Stimulated activated CD4-positive, alpha-beta T cell treated with anti-CD3 and anti-CD28 coated beads, Interleukin-12 subunit alpha, Interleukin-12 subunit beta, amount 100 ng/mL, for 48 hours (primary cell): ENCODE measurements at regions not wholly inside any gene's neighbourhood (a gene's known extent, or its start where the extent isn't known, plus 50 kb on each side); places are given as distances from the start of the nearest gene placed in this dataset.

Experiments used
- DNase-seq, 3 donors: peaks; one replicate each; pipeline ENCODE4 v3.0.0-alpha.2; 2020; ENCODE audit warnings: low read depth in 2 of 3, low spot score in 1 of 3

DNA sequence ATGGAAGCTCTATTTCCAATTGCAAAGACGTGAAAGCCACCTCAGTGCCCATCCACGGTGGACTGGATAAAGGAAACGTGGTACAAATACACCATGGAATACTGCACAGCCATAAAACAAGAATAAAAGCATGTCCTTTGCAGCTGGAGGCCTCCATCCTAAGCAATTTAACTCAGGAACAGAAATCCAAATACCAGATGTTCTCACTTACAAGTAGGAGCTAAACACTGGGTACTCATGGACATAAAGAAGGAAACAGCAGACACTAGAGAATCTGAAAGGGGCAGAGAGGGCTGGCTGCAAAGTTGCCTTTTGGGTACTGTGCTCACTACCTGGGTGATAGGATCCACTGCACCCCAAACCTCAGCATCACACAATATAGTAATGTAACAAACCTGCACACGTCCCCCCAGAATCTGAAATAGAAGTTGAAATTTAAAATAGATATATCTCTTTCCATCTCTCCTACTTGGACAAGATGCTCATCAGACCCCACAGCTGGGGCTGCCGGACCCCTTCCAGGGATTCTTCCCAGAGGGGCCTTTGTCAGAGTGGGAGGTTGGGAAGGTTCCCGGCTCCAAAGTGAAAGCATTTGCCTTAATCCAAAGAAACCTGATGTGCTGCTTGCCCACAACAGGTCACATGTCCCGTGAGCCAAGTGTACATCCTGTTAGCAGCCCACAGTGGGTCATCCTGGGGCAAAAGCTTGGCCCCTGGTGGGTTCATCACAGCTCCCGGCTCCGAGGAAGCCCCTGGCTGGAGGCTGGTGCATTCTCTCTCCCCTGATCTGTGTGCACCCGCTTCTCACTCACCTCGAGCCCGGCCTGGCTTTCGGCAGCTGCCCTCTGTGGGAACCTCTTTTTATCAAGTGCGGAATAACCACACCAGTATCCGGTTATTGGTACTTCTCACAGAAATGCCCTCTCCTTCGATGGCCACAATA is 172.3 kb upstream of the PPP2R2D start:
- no peak for DNase-seq

DNA sequence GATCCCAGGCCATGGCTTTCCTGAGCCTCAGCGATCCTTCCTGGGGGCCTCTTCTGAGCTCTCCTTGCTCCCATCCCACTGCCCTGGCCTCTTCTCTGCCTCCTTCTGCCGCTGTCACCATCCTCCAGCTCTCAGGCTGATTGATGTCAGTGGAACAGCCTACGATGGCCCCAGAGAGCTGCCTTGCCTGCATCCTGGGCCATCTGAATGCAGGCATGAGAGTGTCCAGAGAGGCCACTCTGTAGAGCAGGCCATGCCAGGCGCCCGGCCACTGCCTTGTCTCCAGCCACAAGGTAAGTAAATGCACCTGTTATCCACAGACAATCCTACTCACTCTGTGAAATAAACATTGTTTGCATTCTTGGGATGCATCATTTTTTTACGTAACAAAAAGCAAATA is 171.4 kb upstream of the PPP2R2D start:
- DNase-seq = no peak

DNA sequence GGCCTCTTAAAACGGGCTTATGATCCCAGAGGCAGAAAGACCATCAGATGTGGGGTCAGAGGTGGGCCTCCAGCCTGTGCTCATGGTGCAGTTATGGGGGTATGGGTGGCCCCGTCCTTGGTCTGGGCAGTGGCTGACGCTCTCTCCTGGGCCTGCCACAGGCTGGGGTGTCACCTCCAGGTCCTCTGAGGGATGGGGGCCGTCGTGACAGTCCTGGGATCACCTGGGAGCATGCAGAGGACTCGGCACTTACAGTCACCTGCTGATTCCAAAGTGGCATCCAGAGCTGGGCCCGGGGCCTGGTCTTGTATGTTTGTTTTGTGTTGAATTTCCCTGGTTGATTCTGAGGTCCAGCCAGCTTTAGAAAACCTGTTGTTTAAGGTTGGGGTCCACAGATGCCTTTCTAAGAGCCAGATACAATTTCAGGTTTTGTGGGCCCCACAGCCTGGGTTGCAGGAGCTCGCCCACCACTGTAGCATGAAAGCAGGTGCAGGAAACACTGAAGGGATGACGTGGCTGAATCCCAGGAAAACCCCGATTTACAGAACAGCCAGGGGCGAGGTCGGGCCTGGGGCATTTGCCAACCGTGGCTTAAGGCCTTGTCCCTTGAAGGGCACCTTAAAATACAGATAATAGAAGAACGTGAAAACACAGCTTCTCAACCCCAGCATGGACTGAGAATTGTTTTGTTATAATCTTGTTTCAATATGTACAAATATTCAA is 170.7 kb upstream of the PPP2R2D start:
- DNase-seq = no peak

DNA sequence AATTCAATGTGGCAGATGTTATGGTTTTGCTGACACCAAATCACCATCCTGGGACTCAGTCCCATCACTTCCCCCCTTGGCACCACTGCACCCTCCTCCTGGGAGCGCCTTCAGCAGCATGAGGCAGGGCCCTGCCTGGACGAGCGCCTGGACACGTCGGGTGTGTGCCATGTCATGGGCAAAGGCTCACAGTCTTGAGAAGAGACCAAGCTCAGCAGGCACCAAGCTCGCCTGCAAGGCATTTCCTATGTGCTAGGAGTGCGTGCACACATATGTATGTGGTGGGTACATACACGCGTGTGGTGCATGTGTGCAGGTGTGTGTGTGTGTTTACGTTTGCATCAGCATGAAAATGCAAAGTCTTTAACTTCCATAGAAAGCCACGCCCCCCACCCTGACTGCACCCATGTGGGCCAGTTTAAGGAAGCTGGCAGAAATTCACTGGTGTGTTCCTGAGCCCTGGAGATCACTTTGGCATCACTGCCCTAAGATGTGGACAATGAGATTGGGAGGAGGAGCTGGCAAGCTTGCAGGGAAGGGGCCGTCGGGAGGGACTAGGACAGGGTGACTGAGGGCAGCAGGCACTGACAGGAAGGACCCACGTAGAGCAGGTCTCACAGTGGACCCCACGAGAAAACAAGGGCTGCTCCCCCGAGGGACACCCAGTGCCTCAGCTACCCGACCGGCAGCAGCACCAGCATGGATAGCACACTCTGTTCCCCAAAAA is 169.9 kb upstream of the PPP2R2D start:
- no peak for DNase-seq

DNA sequence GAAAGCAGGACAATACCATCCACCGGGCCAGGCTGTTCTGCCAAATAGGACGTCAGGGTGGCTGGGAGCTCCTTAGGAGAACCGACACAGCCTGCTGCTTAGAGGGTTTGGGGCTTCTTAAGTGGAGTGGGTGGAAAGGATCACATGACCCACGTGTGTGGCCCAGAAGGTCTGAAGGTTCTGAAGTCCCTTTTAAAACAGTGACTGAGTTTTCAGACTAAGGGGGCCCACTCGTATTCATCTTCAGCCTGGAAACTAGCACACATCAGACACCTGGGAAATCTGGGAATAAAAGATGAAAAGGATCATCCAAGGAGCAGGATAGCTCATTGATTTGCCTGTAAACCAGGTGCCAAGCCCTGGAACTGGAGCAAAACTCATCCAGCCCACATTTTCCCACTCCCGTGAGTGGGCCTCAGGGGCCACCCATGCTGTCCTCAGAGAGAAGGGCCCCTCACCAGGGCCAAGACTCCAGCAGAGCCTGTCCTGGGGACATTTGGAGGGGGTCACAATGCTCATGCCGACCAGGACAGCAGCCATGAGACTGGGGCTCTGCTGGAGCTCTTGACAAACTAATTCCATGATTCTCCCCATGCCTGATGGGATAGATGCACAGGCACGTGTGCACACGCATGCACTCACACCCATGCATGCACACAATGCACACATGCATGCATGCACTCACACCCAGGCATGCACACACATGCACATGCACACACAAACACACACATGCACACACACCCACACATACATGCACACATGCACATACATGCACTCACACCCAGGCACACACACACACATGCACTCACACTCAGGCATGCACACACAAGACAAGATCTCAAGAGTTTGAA is 168.8 kb upstream of the PPP2R2D start:
- DNase-seq = no peak

DNA sequence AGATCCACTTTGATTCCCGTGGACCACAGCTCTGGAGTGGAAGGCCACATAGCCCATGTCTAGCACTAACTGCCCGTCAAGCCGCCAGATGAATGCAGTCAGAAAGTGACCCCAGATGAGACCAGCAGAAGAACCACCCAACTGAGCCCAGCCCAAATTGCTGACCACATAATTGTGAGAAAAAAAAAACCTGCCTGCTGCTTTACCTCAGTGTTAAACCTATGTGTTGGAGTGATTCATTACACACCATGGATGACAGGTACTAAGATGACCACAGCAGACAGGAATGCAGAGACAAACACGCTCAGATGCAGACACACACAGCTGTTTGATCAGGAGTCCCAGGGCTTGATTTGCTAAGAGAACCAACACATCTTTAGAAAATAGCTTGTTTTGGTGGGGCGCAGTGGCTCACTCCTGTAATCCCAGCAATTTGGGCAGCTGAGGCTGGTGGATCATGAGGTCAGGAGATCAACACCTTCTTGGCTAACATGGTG is 168.1 kb upstream of the PPP2R2D start:
- no peak for DNase-seq

DNA sequence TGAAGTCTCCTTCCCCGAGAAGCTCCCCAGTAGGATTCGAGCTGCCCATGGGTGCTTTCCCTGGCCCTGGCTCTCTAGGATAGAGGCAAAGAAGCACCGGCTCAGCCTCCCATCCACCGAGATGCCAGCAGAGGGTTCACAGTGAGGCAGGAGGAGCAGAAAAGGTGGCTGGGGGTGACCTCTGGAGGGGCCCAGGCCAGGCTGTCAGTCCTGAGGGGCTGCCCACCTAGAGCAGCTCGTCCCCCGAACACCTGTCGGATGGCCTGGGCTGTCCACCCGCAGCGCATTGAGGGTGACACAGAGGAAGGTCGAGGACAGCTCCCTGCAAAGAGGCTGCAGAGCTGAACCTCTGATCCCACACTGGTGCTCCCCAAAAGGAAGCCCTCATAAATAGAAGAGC is 167.2 kb upstream of the PPP2R2D start:
- no peak for DNase-seq

DNA sequence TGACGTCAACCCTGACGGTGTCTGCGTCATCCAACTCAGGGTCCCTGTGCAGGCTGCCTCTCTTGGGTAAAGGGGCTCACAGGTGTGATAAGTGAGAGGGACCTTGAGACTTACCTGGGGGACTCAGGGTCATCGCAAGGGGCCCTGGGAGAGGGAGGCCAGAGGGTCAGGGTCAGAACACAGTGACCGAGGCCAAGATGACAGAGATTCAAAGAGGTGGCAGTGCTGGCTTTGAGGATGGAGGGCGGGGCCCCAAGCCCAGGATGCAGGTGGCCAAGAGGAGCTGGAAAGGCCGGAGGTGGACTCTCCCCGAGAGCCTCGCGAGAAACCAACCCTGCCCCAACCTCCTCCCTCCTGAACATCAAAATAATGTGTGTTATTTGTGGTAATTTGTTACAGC is 165.2 kb upstream of the PPP2R2D start:
- DNase-seq = no peak

DNA sequence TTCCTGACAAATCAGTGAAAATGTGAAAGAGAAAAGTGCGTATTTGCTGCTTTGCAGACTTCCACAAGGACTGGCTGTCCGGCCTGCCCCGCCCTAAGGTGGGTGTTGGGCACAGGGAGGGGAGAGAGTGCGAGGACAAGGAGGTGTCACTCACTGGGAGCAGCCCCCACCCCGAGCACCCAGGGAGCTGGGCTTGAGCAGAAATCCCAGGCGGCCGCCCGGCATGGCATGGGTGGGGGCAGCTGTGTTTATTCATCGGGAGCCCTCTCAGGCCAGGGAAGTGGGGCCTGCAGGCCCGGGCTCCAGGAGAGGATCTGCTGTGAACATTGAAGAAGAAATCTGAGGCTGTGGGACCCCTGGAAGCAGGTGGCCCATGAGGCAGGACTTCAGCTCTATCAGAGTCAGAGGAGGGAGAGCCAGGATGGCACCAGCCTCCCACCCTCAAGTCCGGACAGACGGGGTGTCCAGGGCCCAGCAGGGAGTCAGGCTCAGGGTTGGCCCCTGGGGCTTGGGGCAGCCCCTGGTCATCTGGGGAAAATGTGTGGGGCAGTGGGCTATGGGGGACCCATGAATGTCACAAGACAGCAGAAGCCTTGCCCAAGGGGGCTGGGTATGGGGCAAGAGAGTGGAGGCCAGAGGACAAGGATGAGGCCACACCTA is 164.4 kb upstream of the PPP2R2D start:
- no peak for DNase-seq

DNA sequence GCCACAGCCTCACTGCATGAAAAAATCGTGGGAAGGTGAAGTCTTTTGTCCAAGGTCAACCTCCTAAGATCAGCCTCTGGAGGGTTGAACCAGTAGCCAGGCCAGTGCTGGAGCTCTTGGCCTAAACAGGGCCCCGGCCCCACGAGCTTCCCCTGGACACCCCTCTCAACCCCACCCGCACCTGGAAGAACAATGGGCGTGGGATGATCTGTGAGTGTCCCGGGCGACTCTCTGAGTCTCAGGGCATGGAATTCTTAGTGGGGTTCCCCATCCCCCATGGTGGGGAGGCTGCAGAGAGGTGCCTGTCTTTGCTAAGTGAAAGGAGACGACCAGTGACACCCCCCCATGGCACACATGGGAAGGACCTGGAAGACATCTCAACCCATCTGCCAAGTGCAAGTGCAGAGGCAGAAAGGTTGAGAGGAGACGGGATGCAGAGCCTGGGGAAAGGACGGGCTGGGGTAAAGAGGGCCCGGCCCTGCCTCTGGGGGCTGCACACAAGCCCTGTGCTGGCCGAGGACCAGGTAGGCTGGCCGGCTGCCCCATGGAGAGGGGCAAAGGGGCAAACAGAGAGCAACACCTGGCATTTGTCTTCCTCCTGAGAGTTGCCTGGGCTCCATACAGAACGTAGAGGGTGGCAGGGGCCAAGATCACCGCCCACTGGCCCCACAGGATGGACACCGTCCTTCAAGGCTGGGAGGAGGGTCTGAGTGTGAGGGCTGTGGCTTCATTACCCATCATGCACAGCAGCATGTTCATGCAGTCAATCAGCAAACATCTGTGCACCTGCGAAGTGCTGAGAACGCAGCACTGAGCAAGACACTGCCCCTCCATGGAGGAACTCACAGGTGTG is 163.0 kb upstream of the PPP2R2D start:
- no peak for DNase-seq

DNA sequence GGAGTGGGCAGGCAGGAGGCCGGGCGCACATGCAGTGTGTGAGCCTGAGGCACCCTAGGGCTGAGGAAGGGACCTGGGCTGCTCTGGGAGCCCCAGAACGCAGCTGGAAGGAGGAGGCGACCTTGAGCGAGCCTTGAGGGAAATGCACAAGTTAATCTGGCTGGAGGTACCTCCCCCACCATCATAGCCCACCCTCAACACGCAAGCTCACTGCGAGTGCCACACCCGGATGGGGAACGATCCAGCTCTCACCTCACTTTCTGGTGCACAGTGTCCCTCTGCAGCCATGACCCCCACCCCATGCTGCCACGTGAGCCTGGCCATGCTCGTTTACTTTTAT is 162.4 kb upstream of the PPP2R2D start:
- DNase-seq = no peak

DNA sequence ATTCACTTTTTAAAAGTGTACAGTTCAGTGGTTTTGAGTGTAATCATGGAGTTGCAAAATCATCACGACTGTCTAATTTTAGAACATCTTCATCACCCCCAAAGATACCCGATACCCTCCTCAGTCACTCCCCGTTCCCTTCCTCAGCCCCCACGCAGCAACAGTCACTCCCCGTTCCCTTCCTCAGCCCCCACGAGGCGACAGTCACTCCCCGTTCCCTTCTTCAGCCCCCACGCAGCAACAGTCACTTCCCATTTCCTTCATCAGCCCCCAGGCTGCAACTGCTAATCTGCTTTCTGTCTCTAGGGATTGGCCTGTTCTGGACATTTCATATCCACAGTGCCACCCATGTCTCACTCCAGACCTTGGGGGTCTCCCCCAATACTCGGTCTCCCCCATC is 161.6 kb upstream of the PPP2R2D start:
- no peak for DNase-seq

DNA sequence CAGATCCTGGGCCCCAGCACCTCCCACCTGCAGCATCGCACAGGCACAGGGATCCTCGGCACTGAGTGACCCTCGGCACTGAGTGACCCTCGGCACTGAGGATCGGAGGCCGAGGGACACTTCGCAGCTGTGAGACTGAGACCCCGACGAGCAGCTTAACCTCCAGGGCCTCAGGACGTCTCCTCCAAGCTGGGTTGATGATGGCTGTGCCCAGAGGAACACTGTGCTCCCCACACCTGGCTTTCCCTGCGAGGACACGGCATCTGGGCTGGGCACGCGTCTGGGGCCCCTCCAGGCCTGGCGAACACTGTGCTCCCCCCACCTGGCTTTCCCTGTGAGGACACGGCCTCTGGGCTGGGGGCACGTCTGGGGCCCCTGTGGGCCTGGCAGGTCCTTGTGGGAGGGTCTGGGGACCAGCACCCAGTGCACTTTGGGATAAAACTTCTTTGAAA is 158.3 kb upstream of the PPP2R2D start:
- no peak for DNase-seq

DNA sequence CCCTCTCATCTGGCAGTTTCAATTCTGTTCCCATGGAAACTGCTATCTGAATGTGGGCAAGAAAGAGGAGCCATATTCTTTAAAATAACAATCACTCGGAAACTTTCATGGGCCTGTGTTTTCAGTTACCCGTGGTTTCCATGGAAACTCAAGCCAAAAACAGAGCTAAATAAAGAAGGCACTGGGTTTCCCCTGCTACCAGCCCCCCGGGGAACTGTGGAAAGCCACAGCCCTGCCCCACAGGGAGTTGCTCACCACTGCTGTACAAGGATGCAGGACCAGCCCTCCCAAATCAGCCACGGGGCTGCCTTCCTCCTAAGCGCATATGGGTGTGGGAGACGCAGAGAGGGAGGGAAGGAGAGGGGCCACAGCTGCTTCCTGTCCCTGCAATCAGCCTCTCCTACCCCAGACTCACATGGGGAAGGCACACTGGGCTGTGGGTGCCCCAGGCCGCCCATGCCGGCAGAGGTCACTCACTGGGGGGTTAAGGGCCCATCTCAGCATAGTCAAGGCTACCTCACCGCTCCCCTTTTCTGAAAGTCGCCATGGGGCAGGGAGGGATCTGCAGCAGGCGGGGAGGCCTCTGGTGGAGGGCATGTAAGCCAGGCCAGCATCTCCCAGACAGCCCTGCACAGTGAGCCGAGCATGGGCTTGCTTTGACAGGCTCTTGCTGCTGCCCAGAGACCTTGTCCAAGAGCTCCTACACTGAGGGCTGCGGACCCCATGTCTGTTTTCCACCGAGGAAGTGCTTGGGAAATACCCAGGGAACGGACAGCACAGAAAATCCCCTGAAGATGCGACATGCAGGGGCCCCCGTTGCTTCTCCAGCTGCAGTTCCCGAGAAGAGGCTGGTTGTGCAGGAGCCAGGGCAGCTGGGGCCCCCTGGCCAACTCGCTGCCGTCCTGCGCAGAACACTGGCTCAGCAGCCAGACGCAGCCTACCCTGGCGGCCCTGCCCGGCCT is 157.3 kb upstream of the PPP2R2D start:
- no peak for DNase-seq

DNA sequence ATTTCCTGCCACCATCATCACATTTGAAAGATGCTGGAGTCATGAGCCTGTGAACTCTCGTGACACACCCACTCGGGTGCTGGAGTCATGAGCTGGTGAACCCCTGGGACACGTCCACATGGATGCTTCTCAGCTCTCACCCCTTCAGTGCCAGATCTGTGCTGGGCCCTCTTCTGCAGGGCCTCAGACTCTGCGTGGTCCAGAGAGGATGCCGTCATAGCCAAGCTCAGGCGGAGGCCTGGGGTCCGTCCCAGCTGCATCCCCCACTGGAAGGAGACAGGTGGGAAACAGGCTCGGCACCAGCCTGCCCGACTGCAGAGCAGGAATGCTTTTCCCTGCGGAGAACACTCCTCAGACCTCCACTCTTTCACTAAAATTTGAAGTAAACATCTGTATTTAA is 156.5 kb upstream of the PPP2R2D start:
- no peak for DNase-seq

DNA sequence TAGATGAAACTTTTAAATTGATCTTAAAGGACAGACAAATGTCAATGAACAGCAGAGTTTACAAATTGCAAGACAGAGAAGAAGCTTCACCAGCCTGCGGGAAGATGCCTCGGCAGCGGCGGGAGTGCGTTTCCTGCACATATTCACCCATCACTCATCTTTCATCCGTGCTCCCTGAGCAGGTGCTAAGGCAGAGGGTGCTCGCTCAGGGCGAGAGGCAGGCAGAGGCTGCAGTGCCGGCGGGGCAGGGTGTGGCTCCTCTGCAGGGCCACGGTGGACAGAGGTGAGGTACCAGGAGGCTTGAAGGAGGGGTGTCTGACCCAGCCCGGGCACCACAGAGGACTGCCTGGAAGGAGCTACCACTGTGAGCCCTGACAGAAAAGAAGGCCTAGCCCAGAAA is 155.2 kb upstream of the PPP2R2D start:
- no peak for DNase-seq

DNA sequence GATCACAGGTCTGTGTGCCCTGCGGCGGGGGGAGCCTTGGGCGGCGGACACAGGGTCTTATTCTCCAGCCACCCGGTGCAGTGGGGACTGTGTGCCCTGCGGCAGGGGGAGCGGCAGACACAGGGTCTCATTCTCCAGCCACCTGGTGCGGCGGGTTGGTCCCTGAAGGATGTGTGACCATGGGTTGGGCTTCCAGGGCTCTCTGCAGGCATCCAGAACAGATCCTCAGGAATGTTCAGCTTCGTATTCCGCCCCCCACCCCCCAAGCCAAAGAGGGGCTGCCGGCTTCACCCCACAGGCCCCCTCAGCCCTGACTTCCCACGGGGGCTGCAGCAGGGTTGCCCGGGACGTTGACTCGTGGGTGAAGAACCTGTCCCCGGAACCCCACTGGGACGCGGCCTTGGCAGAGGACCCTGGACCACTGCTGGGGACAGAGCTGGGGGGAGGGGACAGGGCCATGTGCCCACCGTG is 154.5 kb upstream of the PPP2R2D start:
- DNase-seq = no peak

DNA sequence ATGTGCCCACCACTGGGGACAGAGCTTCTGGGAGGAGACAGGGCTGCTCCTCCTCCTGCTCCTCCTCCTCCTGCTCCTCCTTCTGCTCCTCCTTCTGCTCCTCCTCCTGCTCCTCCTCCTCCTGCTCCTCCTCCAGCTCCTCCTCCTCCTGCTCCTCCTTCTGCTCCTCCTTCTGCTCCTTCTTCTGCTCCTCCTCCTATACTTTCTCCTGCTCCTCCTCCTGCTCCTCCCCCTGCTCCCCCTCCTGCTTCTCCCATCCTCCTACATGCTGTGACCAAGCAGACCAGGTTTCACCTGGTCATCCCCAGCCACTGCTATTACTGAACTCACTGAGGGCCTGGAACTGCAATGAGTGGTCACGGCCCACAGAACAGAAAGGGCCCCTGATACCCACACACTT is 154.0 kb upstream of the PPP2R2D start:
- DNase-seq = no peak
